Ovary (tissue), 7 donors: ENCODE measurements at regions not wholly inside any gene's neighbourhood (a gene's known extent, or its start where the extent isn't known, plus 50 kb on each side); places are given as distances from the start of the nearest gene placed in this dataset.

Source experiments
- DNase-seq, 5 donors: peaks; one replicate each; pipeline ENCODE4 v3.0.0-alpha.2; 2019 to 2020
- H3K27ac ChIP-seq, 2 donors: fragments of 200-600 bp; one replicate each; pipeline versions ENCODE4 v1.5.1 to v1.8.0; 2019 to 2022
- H3K27me3 ChIP-seq: fragments of 200-600 bp; one replicate; pipeline ENCODE4 v1.8.0; 2022
- H3K36me3 ChIP-seq: fragments of 200-600 bp; sonication (generic); one replicate; pipeline ENCODE4 v1.5.1; 2019
- H3K4me1 ChIP-seq: one replicate; pipeline ENCODE4 v1.8.1; 2013; ENCODE audit warnings: mild to moderate bottlenecking, moderate library complexity; ENCODE audit not compliant: insufficient read depth
- H3K4me3 ChIP-seq: fragments of 200-600 bp; sonication (generic); one replicate; pipeline ENCODE4 v1.5.1; 2017
- H3K9me3 ChIP-seq, 2 donors: fragments of 200-600 bp in 1 of 2; sonication (generic) in 1 of 2; one replicate each; pipeline versions ENCODE4 v1.5.1 to v1.8.1; 2013 to 2019; ENCODE audit warnings: mild to moderate bottlenecking in 1 of 2, moderate library complexity in 1 of 2
- EP300 ChIP-seq: sonication (generic); formaldehyde crosslinking; IDR thresholded peaks from one replicate; pipeline ENCODE4 v1.6.1; 2017; ENCODE audit warnings: antibody characterized with exemption
- POLR2A ChIP-seq: fragments of 450-650 bp; IDR thresholded peaks from one replicate; pipeline ENCODE4 v1.6.1; 2017; ENCODE audit warnings: antibody characterized with exemption, mild to moderate bottlenecking, moderate library complexity
- WGBS, 3 donors: extraction: QIAGEN DNeasy Blood & Tissue Kit in 1 of 3; methylation state at CpG; one replicate each; pipeline versions ENCODE4 v1.1.5 to v1.1.7; 2013 to 2017; 5-methylcytosine and 5-hydroxymethylcytosine counted together
- intact Hi-C, 4 donors: fragments of 100-400 bp; cut with DNase I; formaldehyde crosslinking; loops; one replicate each; pipeline versions ENCODE4 v1.11.0 to v1.15.1; 2022 to 2023
- TF ChIP-seq, protein P1 (sequence below), 3 donors: fragments of 450-650 bp in 2 of 3; fragments of 200-600 bp in 1 of 3; IDR thresholded peaks; one replicate each; pipeline versions ENCODE4 v1.5.1 to v1.8.0; 2016 to 2022; ENCODE audit warnings: antibody characterized with exemption in 3 of 3, mild to moderate bottlenecking in 1 of 3
- donor health status: DM: no; HTN: no; CAD: no; lungs with moderate emphysema.
- donor health status: DM: no; HTN: no; CAD: no.
- donor health status: Bipolar disorder and iron deficiency.
- donor health status: DM: no; HTN: no; CAD: no.
- donor health status: DM: yes; HTN: yes; CAD: no.

DNA sequence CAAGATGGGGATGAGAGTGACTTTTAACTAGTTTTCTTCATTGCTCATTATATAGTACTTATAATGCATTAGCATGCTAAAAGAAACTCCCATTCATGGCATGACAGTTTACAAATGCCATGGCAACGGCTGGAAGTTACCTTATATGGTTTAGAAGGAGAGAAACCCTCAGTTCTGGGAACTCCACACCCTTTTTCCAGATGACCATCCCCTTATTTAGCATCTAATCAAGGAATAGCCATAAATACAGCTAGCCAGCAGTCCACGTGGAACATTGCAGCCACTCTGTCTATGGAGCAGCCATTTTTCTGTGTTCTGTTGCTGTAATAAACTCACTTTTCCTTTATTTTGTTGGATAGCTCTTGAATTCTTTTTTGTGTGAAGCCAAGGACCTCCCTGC, 1137.8 kb downstream of the CDH18 start:
- 47 to 68% (median 65%) methylated on average over 2 of the region's 2 CpGs for WGBS, 3 donors
- DNase-seq = no peak
- Histone ChIP-seq H3K4me1 (no peaks in the 10 kb centered on the region), H3K9me3 (no peaks in the 10 kb centered on the region), H3K4me3 (no peak overlapping the region), H3K27me3 (no peaks in the 10 kb centered on the region), H3K27ac (no peak overlapping the region), H3K36me3 (no peaks in the 10 kb centered on the region)
- TF ChIP-seq, protein P1, sequence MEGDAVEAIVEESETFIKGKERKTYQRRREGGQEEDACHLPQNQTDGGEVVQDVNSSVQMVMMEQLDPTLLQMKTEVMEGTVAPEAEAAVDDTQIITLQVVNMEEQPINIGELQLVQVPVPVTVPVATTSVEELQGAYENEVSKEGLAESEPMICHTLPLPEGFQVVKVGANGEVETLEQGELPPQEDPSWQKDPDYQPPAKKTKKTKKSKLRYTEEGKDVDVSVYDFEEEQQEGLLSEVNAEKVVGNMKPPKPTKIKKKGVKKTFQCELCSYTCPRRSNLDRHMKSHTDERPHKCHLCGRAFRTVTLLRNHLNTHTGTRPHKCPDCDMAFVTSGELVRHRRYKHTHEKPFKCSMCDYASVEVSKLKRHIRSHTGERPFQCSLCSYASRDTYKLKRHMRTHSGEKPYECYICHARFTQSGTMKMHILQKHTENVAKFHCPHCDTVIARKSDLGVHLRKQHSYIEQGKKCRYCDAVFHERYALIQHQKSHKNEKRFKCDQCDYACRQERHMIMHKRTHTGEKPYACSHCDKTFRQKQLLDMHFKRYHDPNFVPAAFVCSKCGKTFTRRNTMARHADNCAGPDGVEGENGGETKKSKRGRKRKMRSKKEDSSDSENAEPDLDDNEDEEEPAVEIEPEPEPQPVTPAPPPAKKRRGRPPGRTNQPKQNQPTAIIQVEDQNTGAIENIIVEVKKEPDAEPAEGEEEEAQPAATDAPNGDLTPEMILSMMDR (IDR thresholded peaks at IDR 0.05) = no peak
- TF ChIP-seq POLR2A (no peak), EP300 (no peak)
- intact Hi-C loops = no loop called here

GRCh38 chr5:18872978-18873377, 1115.0 kb downstream of the CDH18 start:
- 77 to 84% (median 83%) methylated on average over 3 to 6 of the region's 6 CpGs for WGBS, 3 donors

GRCh38 chr5:18876565-18876964, 1111.4 kb downstream of the CDH18 start:
- no peaks in the 10 kb centered on the region for H3K4me1 ChIP-seq
- intact Hi-C loops = no loop called here

More at GRCh38 chr5:18872978-18873377, 1115.0 kb downstream of the CDH18 start:
- Histone ChIP-seq H3K4me3 (no peak overlapping the region), H3K27me3 (no peaks in the 10 kb centered on the region), H3K36me3 (no peaks in the 10 kb centered on the region), H3K4me1 (no peaks in the 10 kb centered on the region), H3K27ac (no peak overlapping the region), H3K9me3 (no peaks in the 10 kb centered on the region)
- TF ChIP-seq EP300 = no peak
- TF ChIP-seq, protein P1 (IDR thresholded peaks at IDR 0.05) = no peak
- no peak for TF ChIP-seq POLR2A
- intact Hi-C loops = no loop called here
- DNase-seq = no peak

DNA sequence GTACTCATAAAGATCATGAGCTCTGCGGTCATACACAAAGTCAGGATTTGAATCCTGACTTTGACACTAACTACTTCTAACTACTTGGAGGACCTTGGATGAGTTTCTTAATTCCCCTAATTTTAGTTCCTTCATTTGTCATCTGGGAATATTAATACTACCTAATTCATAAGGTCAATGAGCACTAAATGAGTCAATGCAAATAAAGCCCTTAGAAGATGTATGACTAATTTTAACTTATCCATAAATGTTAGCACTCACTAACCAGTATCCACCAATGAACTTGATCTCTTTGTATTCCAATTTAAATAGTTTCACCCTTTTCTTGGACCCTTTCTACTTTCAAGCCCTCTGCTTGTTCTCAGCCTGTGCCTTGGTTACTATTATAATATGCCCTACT, 1106.4 kb downstream of the CDH18 start:
- no peaks in the 10 kb centered on the region for H3K4me1 ChIP-seq
- intact Hi-C loops = no loop called here
- TF ChIP-seq POLR2A (no peak), EP300 (no peak)
- TF ChIP-seq, protein P1 (IDR thresholded peaks at IDR 0.05) = no peak
- H3K27me3 ChIP-seq = no peaks in the 10 kb centered on the region
- H3K4me3 ChIP-seq = no peak overlapping the region
- WGBS, 3 donors = 96 to 97% (median 96%) methylated on average over 1 of the region's 1 CpG
- no peak overlapping the region for H3K27ac ChIP-seq
- no peak for DNase-seq
- H3K36me3 ChIP-seq = no peaks in the 10 kb centered on the region
- no peaks in the 10 kb centered on the region for H3K9me3 ChIP-seq

More at GRCh38 chr5:18876565-18876964, 1111.4 kb downstream of the CDH18 start:
- TF ChIP-seq, protein P1 (IDR thresholded peaks at IDR 0.05) = no peak
- TF ChIP-seq POLR2A (no peak), EP300 (no peak)
- Histone ChIP-seq H3K27ac (no peak overlapping the region), H3K36me3 (no peaks in the 10 kb centered on the region), H3K9me3 (no peaks in the 10 kb centered on the region), H3K27me3 (no peaks in the 10 kb centered on the region), H3K4me3 (no peak overlapping the region)
- 71 to 86% (median 79%) methylated on average over 1 of the region's 1 CpG for WGBS, 3 donors
- DNase-seq = no peak

GRCh38 chr5:18882154-18882553, 1105.8 kb downstream of the CDH18 start:
- no peak for TF ChIP-seq POLR2A
- no peak for TF ChIP-seq EP300
- TF ChIP-seq, protein P1 (IDR thresholded peaks at IDR 0.05) = no peak
- Histone ChIP-seq H3K27me3 (no peaks in the 10 kb centered on the region), H3K4me1 (no peaks in the 10 kb centered on the region), H3K36me3 (no peaks in the 10 kb centered on the region), H3K9me3 (no peaks in the 10 kb centered on the region), H3K27ac (no peak overlapping the region), H3K4me3 (no peak overlapping the region)
- intact Hi-C loops = no loop called here
- no peak for DNase-seq
- 76% methylated on average over 3 of the region's 3 CpGs for WGBS, 3 donors
